ENCODE measurements at regions not wholly inside any gene's neighbourhood (a gene's known extent, or its start where the extent isn't known, plus 50 kb on each side); places are given as distances from the start of the nearest gene placed in this dataset.
A peak's percentile ranks its signal among the peaks of the same experiment; 100 is the strongest.
"Not testable (repeated sequence)": the region's sequence is repeated elsewhere in the genome, so short reads cannot be mapped to it uniquely, and the experiment has no call there.

- H3K27ac ChIP-seq, result no peak overlapping the region
- no peaks in the 10 kb centered on the region for H3K36me3 ChIP-seq
- no peak for DNase-seq
- TF ChIP-seq POLR2A (IDR thresholded peaks at IDR 0.05), result no peak
- TF ChIP-seq CTCF (IDR thresholded peaks at IDR 0.05), result no peak
- no peaks in the 10 kb centered on the region for H3K4me1 ChIP-seq
- no peak overlapping the region for H3K4me3 ChIP-seq
- WGBS, 2 donors, result 79 to 83% methylated on average over 8 of the region's 8 CpGs
- intact Hi-C loops (cut with DNase I), result no loop called here
- H3K27me3 ChIP-seq, result no peaks in the 10 kb centered on the region
- no peaks in the 10 kb centered on the region for H3K9me3 ChIP-seq
These were observed 1120.1 kb upstream of the CITED2 start for GRCh38 chr6:140494321-140495108.

GRCh38 chr6:140493470-140493869, 1119.0 kb upstream of the CITED2 start:
- H3K4me3 ChIP-seq; DNase-seq; intact Hi-C loops (cut with DNase I); H3K27me3 ChIP-seq; H3K27ac ChIP-seq; H3K4me1 ChIP-seq; H3K9me3 ChIP-seq; H3K36me3 ChIP-seq: not testable (repeated sequence)
- 97 to 98% methylated on average over 4 of the region's 4 CpGs for whole genome bisulfite sequencing, 2 donors

GRCh38 chr6:140490081-140490480, 1115.6 kb upstream of the CITED2 start:
- no peaks in the 10 kb centered on the region for H3K27me3 ChIP-seq
- H3K9me3 ChIP-seq, result peaks cover 0 to 7% (median 0%) of the 10 kb centered on the region in 3 donors
- H3K4me3 ChIP-seq, result no peak overlapping the region
- intact Hi-C loops (cut with DNase I), result no loop called here
- H3K27ac ChIP-seq, result no peak overlapping the region
- H3K4me1 ChIP-seq, result peaks cover 0 to 21% (median 0%) of the 10 kb centered on the region in 3 donors
- no peak for TF ChIP-seq CTCF (IDR thresholded peaks at IDR 0.05)
- TF ChIP-seq POLR2A (IDR thresholded peaks at IDR 0.05), result no peak
- DNase-seq, result no peak
- 61 to 68% methylated on average over 2 of the region's 2 CpGs for WGBS, 2 donors
- no peaks in the 10 kb centered on the region for H3K36me3 ChIP-seq

- TF ChIP-seq POLR2A (IDR thresholded peaks at IDR 0.05) (no peak), CTCF (IDR thresholded peaks at IDR 0.05) (no peak)
- peaks cover 0 to 7% (median 0%) of the 10 kb centered on the region in 3 donors for H3K9me3 ChIP-seq
- no peak overlapping the region for H3K4me3 ChIP-seq
- no peaks in the 10 kb centered on the region for H3K36me3 ChIP-seq
- H3K4me1 ChIP-seq, result peaks cover 0 to 21% (median 0%) of the 10 kb centered on the region in 3 donors
- H3K27ac ChIP-seq, result no peak overlapping the region
- WGBS, 2 donors, result 68 to 76% methylated on average over 2 of the region's 2 CpGs
- intact Hi-C loops (cut with DNase I), result no loop called here
- H3K27me3 ChIP-seq, result no peaks in the 10 kb centered on the region
- DNase-seq, result no peak
These were observed 1113.1 kb upstream of the CITED2 start for GRCh38 chr6:140487586-140487985.

GRCh38 chr6:140486450-140487361, 1112.3 kb upstream of the CITED2 start:
- intact Hi-C loops (cut with DNase I), result no loop called here
- Histone ChIP-seq H3K27ac (peak overlapping the region in 1 of 4 donors; percentile 27), H3K9me3 (peaks cover 0 to 7% (median 0%) of the 10 kb centered on the region in 3 donors), H3K4me1 (peaks cover 0 to 21% (median 0%) of the 10 kb centered on the region in 3 donors), H3K4me3 (no peak overlapping the region), H3K36me3 (no peaks in the 10 kb centered on the region), H3K27me3 (no peaks in the 10 kb centered on the region)
- no peak for TF ChIP-seq CTCF (IDR thresholded peaks at IDR 0.05)
- TF ChIP-seq POLR2A (IDR thresholded peaks at IDR 0.05), result no peak
- no peak for DNase-seq
- WGBS, 2 donors, result 50 to 63% methylated on average over 3 of the region's 3 CpGs
